NCI-H146 (cell line): ENCODE measurements at regions not wholly inside any gene's neighbourhood (a gene's known extent, or its start where the extent isn't known, plus 50 kb on each side); places are given as distances from the start of the nearest gene placed in this dataset.
A peak's percentile ranks its signal among the peaks of the same experiment; 100 is the strongest.

ENCODE experiments used
- DNase-seq: peaks from one replicate; lab custom pipeline; 2025; lab: John Stamatoyannopoulos, UW

GRCh38 chr1:187236676-187237075, 407.9 kb downstream of the PLA2G4A start:
- no peak for DNase-seq

DNA sequence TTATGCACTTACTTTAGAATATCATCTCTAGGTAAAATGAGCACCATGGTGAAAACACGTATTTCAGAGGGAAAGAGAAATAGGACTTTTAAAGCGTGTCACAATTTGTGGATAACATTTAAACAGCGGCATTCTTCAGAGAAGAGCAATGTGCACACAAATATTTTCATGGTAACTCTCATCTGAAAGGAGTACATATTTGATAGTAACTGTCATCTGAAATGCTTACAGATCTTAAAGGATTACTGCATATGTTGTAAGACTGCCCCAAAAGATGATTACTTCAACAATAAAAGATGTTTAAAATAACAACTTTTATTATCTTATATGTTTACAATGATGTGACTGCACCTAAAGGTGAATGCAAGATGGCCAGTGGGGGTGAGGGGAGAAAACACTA, 408.8 kb downstream of the PLA2G4A start:
- no peak for DNase-seq

DNA sequence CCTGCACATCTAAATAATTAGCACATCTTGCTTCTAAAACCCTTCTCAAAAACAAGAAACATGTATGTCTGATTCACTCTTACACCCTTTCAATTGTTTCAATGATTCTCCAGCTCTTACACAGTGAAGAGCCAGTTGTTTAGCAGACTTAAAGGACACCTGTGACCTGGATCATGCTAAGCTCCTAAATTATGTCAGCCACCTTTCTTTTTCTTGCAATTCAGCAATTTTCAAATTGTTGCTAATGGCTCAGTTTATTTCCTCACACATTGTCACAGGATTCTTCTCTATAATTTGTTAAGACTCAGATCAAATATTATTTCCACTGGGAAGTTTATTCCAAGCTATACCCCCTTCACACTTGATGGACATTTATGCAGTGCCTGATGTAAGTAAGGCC, 413.2 kb downstream of the PLA2G4A start:
- no peak for DNase-seq

DNA sequence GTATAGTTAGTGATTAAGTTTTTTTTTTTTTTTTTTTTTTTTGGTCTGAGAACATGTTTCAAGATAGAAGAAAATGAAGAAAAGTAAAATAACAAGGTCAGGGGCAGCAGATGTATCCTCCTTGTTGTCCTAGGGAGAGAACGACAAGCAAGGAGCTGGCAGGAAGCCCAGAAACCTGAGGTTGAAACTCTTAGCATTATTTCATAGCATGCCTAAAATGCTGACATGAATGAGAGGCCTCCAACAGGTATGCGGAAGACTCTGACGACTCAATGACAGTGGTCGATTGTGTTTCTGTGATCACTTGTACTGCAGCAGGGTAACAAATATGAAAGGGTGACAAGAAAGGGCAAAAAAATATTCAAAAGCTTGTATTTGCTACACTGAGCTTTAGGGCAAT, 415.9 kb downstream of the PLA2G4A start:
- DNase-seq: no peak

DNA sequence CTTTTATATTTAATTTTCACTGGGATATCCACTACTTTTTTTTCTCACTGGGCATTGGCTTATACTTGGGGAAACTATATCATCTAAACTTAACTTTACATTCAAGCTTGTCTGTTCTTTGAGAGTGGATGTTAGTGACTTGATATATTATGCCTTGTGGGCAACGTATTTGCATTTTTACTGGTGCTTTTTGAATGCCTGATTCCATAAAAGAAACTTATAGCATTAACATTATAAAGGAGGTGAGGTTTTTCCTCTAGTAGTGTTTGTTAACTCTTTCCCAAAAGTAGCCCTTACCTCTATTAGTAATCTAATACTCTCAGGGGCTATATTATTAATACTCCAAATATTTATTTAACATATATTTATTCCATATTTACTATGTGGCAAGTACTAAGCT, 416.5 kb downstream of the PLA2G4A start:
- no peak for DNase-seq

GRCh38 chr1:187249196-187249595, 420.4 kb downstream of the PLA2G4A start:
- no peak for DNase-seq

- no peak for DNase-seq
Measured at GRCh38 chr1:187252923-187253322, 424.2 kb downstream of the PLA2G4A start.

- no peak for DNase-seq
Measured at GRCh38 chr1:187257476-187257875, 428.7 kb downstream of the PLA2G4A start.

DNA sequence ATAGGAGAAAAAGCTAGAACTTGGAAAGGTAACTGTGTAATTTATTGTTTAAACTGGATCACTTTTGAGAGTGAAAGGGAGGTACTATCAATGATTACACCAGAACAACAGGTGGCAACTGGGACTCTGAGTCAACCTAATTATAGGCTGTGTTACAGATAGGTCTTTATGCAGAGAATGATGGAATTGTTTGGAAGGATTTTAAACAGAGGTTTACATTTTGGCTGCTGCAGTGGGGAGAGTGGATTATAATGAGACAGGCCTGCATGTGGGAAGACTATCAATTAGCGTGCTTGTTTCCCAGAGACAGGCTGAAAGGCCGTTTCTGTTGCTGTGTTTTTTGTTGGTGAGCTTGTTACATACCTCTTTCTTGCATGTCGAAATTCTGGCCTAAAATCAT, 432.9 kb downstream of the PLA2G4A start:
- peak; percentile 93 for DNase-seq

DNA sequence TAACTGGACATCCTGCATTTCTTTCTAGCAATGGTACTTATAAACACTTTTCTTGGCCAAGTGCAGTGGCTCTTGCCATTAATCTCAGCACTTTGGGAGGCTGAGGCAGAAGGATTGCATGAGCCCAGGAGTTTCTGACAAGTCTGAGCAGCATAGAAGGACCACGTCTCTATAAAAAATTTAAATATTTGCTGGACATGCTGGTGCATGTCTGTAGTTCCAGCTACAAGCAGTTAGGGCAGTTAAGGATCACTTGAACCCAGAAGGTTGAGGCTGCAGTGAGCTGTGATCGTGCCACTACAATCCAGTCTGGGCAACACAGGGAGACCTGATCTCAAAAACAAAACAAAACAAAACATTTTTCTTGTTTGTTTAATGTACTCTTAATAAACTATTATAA, 434.0 kb downstream of the PLA2G4A start:
- DNase-seq: peak; percentile 19

GRCh38 chr1:187264995-187265602, 436.4 kb downstream of the PLA2G4A start:
- peak; percentile 79 for DNase-seq

DNA sequence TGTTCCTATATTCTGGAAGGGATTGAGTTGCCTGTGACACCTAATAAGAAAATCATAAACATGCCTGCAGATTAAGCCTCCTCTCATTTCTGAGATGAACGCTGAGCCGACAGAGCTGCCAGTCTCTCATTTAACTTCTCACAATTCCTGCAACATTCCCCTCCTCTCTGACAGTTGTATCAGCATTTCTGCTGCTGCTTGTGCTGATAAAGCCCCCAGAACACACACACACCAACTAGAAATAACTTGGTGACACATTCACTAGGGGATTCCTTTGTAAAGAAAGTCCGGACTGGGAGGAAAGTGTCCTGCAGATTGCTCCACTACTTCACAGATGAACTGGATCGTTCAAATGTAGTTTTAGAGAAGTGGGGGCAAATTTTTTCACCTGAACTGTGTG, 437.3 kb downstream of the PLA2G4A start:
- DNase-seq: no peak

- DNase-seq: no peak
Measured at GRCh38 chr1:187267827-187268226, 439.1 kb downstream of the PLA2G4A start.

- DNase-seq: no peak
Measured at GRCh38 chr1:187270256-187270655, 441.5 kb downstream of the PLA2G4A start.

DNA sequence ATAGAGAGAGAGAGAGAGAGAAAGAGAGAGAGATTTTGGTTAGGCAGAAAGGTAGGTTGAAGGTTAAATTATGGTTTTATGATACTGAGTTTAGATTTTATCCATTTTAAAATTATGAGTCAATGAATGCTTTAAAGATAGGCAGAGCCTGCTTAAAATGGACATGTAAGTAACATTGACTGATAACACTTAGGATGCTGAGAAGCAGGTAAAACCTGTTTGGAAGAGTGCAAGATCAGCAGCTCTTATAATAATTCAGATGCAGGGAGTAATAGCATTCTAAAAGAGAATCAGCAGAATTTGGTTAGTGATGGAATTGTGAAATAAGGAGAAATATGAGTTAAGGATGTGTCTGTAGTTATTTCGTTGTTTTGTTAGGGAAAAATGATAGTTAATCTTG, 446.6 kb downstream of the PLA2G4A start:
- DNase-seq: no peak

- peak; percentile 30 for DNase-seq
Measured at GRCh38 chr1:187275985-187276575, 447.3 kb downstream of the PLA2G4A start.

- DNase-seq: peak; percentile 49
Measured at GRCh38 chr1:187276677-187277076, 447.9 kb downstream of the PLA2G4A start.

GRCh38 chr1:187280031-187280430, 451.3 kb downstream of the PLA2G4A start:
- no peak for DNase-seq

GRCh38 chr1:187281085-187281484, 452.3 kb downstream of the PLA2G4A start:
- no peak for DNase-seq

DNA sequence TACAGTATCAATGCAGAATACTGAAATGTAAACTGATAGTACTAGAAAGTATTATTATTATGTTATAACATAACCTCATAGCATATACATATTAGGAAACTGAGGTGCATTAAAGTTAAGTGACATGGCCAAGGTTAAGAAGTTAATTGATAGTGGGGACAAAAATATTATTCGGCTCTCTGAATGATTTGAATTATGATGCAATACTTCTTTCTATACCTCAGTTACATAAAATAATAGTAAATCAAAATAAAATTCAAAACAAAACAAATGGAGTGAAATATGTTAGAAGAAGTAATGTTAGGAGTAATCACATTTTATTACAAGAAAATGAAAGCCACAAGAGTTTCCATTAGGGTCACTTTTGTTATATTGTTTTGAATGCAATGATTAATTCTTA, 455.2 kb downstream of the PLA2G4A start:
- DNase-seq: no peak

DNA sequence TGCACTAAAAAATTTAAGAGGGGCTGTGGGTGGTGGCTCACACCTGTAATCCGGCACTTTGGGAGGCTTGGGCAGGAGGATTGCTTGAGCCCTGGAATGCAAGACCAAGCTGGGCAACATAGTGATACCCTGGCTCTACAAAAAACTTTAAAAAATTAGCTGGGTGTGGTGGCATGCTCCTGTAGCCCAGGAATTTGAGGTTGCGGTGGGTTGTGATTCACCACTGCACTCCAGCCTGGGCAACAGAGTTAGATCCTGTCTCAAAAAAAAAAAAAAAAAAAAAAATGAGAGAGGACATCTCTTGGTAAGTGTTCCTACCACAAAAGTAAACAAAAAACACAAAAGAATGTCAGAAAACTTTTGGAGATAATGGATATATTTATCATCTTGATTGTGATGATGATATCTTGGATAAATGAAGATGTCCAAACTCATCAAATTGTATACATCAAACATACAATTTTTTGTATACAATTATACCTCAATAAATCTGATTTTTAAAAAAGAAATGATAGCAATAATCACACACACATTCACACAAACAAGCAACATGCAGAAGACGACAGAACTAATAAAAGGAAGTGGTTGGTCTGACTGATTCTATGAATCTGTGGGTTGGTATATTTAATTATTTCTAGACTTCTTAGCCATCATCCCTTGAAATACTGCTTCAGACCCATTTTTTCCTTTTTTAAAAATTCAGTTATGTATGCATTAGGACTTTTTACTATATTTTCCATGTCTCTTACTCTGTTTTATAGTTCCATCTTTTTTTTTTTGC, 465.9 kb downstream of the PLA2G4A start:
- no peak for DNase-seq

DNA sequence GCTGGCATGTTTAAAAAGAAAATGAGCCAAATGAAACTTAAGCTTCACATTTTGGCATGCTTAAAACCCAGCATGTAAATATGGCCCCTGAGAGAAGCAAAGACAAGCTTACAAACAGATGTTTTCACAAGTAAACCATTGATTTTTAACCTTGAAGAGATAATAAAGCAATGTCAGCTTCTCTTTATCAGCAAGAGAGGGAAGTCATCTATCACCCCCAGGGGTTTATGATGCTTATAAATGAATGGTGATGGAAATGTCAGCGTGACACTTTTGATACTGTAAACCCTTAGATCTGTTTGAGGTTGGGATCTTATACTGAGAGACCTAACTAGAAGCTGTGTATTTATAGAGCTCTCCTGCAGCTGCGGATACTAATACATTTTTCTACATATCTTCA, 471.3 kb downstream of the PLA2G4A start:
- DNase-seq: peak; percentile 88

GRCh38 chr1:187306710-187307415, 478.1 kb downstream of the PLA2G4A start:
- peak; percentile 22 for DNase-seq
